Muscle of back (tissue), 3 donors: ENCODE measurements at regions not wholly inside any gene's neighbourhood (a gene's known extent, or its start where the extent isn't known, plus 50 kb on each side); places are given as distances from the start of the nearest gene placed in this dataset.
"Not testable (repeated sequence)": the region's sequence is repeated elsewhere in the genome, so short reads cannot be mapped to it uniquely, and the experiment has no call there.

Experiments
- DNase-seq, 3 donors: peaks; one replicate each; pipeline versions ENCODE4 v3.0.0 to v3.0.0-alpha.2; 2013

DNA sequence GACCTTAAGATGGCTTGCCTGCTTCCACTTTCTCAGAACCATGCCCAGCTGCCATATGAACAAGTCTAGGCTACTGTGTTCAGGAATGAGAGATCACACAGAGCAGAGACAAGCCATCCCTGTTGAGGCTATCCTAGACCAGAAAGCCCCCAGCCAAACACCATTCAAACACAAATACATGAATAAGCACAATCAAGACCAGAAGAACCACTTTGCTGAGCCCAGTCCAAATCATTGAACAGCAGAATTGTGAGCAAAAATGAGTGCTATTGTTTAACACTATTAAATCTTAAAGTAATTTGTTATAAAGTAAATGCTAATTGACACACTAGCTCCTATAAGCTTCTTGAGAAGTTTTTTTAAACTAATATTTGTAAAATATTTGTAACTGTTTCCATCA is 79.0 kb upstream of the LYZL1 start:
- DNase-seq: no peak

DNA sequence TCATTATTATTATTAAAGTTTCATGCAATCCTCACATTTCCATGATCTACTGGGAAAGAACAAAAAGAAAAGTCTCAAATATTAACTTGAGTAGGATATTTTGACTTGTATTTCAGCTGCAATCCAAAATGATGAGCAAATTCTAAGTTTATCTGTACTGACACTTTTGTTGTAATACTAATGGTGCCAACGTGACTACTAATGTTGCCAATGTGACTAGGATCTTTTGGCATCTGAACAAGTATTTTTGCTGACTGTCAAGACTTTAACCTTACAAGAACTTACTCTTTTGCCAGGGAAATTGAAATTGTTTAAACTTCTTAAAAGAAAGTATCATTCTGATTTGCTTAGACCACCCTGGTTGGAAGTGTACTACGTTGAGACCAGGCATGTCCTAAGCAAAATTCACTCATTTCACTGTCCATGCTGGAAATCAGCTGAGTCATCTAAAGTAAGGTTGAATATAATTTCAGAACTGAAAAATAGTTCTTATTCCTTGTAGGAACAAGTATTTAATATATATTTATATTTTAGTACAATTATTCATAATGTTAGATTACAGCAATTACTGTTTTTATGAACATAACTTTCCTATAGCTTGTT is 78.5 kb upstream of the LYZL1 start:
- no peak for DNase-seq

DNA sequence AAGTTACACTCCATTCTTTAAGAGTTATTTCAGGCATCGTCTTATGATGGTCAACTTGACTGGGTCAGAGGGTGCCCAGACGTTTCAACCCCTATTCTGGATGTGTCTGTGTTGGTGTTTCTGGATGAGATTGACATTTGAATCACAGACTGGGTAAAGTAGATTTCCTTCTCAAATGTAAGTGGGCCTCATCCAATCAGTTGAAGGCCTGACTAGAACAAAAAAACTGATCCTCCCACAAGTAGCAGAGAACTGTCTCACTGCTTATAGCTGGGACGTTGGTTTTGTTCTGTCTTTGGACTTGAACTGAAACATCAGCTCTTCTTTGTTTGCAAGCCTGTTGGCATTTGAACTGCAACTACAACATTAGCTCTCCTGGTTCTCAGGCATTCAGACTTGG is 76.3 kb upstream of the LYZL1 start:
- no peak for DNase-seq

DNA sequence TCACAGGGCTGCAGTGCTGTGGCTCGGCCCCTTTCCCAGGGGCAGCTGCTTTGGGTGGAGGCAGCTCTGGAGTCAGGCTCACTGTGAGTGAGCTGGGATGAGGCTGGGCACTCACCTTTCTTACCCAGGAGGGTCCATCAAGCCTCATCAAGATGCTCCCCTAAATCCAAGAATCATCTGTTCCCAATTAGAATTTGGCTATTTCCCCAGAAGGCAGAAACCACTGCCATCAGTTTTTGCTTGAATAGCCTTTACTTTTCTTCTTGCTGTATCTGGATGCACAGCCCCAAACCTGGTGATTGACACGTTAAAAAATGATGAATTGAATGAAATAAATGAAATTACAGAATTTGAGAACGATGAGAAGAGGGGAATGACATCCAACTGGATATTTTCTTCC is 74.3 kb upstream of the LYZL1 start:
- DNase-seq: peak in 2 of 3 donors; percentile 10 to 47

DNA sequence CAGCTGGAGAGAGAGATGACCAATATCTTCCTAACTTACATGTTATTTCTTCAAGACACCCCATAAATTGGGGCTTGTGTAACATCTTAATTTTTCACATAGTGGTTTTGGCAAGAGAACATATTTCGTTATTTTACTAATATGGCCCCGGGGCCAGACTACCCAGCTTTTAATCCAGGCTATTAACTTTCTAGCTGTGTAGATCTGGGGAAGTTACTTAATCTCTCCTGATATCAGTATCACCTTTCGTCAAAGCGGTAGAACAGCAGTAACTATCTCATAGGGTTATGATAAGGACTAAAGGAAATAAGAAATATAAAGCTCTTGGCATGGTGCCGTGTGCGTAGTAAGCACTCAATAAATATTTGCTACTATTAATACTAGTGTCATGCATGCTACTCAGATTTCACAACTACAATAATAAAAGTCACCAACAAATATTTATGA is 71.6 kb upstream of the LYZL1 start:
- DNase-seq: no peak

DNA sequence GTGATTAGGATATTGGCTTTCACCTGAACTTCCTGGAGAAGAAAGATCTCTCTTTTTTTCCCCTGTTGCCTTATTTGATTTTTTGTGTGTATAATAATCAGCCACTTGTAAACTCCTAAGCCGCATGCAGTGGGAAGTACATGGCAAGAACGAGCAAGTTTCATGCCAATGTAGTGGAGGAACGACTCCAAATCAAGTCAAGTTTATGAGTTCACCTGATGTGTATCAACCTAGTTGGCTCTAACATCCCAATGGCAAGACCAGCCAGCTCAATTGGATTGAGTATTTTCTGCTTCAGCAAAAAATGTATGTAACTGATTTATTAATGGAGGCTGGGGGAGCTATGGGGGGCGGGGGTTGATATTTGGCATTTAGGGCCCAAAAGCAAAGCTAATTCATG is 65.5 kb upstream of the LYZL1 start:
- peak in 1 of 3 donors; percentile 33 for DNase-seq

DNA sequence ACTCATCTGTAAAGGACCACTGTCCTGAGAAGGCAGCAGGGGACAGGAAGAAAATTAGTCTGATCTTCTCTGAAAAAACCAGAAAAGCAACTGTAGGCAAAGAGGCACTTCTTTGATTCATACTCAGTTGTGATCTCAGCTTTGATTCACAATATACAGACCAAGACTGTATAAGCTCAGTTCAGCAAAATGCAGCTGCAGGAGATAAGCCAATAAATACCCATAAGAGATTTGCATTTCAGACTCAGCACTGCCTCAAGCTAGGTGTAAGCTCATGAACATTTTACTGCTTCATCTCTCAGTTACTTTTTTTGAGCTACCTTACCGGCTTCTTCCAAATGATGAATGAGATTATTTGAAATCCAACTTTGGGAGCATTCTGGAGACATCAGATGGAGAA is 64.2 kb upstream of the LYZL1 start:
- no peak for DNase-seq

DNA sequence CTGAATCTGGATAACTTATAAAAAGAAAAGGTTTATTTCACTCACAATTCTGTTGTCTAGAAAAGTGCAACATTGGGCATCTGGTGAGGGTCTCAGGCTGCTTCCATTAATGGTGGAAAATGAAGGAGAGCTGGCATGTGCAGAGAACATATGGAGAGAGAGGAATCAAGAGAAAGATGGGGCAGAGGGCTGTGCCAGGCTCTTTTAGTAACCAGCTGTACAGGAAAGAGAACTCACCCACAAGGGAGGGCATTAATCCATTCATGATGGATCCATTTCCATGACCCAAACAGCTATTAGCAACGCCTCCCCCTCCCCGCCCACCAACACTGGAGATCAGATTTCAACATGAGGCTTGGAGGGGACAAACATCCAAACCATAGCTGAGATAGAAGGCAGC is 61.7 kb upstream of the LYZL1 start:
- no peak for DNase-seq

DNA sequence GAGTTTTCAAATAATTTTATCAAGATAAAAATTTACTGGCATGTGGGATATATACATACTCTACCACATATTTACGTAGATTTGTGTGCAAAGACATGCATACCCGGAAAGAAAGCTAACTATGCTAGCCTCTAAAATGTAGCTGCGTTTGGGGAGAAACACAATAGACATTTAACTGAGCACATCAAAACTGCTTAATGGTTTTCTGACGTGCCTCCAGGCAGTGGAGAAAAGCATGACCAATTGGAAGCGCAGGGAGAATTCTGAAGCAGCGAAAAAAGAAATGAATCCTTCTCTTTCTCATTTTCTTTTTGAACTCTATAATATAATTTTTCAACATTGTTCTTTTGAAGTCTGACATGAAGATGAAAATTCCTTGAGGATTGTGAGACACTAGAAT is 60.3 kb upstream of the LYZL1 start:
- no peak for DNase-seq

DNA sequence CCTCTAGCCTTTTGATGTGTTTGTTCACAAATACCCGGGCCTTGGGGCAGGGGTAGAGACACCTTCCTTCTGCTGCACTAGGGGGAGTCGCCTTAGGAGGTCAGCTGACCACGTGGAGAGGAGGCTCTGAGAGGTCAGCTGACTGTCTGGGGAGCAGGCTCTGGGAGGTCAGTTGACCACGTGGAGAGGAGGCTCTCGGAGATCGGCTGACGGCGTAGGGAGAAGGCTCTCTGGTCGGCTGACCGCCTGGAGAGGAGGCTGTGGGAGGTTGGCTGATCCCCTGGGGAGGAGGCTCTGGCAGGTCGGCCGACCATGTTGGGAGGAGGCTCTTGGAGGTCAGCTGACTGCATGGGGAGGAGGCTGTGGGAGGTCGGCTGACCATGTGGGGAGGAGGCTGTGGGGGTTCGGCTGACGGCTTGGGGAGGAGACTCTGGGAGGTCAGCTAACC is 59.6 kb upstream of the LYZL1 start:
- no peak for DNase-seq

DNA sequence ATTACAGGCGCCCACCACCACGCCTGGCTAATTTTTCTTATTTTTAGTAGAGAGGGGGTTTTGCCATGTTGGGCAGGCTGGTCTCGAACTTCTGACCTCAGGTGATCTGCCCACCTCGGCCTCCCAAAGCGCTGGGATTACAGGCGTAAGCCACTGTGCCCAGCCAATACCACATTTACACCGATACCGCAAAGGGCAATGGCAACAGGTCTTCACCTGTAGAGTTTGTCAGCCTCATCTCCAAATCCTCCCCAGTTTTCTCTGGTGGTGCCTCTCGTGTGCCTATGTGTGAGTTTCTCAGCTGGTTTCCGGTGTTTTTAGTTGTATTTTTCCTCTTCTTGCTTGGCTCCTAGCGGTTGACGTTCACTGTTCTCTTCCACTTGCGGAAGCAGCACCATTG is 52.0 kb upstream of the LYZL1 start:
- not testable (repeated sequence) for DNase-seq

DNA sequence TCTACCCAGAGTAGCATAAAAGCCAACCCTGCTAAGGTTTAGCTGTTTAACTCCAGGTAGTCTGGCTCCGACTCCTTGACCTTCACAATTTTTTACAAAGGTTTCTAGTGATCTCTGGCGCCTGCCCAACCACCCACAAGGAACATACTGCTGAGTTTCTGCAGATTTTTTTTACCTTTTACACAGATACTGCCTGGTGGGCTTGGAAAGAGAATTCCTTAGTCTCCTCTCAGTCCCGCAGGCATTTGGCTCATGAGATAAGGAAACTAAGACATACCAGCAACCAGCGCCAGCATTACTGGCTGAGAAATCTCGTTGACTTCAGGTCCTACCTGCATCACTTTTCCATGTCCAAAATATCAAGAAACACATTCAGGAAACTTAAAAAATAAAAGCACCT is 51.1 kb upstream of the LYZL1 start:
- DNase-seq: no peak

DNA sequence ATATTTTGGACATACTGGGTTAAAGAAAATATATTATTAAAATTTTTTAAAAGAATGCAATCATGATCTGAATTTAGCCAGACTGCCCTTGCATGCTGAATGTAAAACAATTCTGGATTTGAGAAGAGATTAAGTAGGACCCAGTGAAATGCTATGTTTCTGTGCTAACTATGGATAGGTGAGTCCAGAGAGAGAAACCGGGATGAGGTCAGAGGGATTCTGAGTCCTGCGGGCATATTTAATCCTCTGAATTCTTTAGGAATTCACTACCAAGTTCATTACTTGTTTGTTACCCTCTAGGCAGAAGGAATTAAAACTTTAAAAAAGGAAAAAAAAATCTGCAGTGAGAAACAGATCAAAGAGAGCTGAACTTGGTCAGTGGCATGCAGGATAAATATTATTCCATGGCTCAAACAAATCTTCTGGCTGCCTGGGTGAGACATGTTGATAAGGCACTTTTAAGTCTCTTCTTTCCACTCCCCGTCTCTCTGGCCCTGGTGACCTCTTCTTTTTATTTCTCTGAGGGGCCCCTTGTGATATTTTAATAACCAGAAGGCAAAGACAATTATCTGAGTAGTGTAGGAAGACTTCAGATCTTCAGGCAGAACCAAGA is 50.2 kb upstream of the LYZL1 start:
- no peak for DNase-seq
